Prostate gland (tissue), 2 donors: ENCODE measurements at regions not wholly inside any gene's neighbourhood (a gene's known extent, or its start where the extent isn't known, plus 50 kb on each side); places are given as distances from the start of the nearest gene placed in this dataset.

Experiments
- CTCF ChIP-seq, 4 experiments: fragments of 200-600 bp in 2 of 4; fragments of 450-650 bp in 2 of 4; sonication (generic) in 2 of 4; IDR thresholded peaks; 1 replicate in 3 of 4; 2 replicates in 1 of 4; pipeline ENCODE4 v1.5.1; 2016 to 2019; ENCODE audit warnings: antibody characterized with exemption in 4 of 4, mild to moderate bottlenecking in 2 of 4, moderate library complexity in 2 of 4
- POLR2AphosphoS5 ChIP-seq: sonication (generic); formaldehyde crosslinking; IDR thresholded peaks from one replicate; pipeline ENCODE4 v1.6.1; 2017; ENCODE audit warnings: antibody characterized with exemption

DNA sequence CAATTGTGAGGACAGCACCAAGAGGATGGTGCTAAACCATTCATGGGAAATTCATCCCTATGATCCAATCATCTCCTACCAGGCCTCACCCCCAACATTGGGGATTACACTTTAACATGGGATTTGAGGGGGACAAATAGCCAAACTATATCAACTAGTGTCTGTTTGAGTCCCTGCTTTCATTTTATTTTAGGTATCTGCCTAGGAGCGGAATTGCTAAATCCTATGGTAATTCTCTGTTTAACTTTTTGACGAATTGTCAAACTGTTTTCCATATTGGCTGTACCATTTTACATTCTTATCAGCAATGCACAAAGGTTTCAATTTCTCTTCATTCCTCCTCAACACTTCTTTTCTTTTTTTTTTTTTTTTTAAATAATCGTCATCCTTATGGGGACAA lies 318.4 kb upstream of the NRP1 start:
- no peak for TF ChIP-seq CTCF (IDR thresholded peaks at IDR 0.05)
- no peak for TF ChIP-seq POLR2AphosphoS5
